Prostate gland (tissue), 2 donors: ENCODE measurements at regions not wholly inside any gene's neighbourhood (a gene's known extent, or its start where the extent isn't known, plus 50 kb on each side); places are given as distances from the start of the nearest gene placed in this dataset.

Experiments
- POLR2A ChIP-seq: fragments of 450-650 bp; IDR thresholded peaks from one replicate; pipeline ENCODE4 v1.6.1; 2016; ENCODE audit warnings: antibody characterized with exemption, mild to moderate bottlenecking
- POLR2AphosphoS5 ChIP-seq: sonication (generic); formaldehyde crosslinking; IDR thresholded peaks from one replicate; pipeline ENCODE4 v1.6.1; 2017; ENCODE audit warnings: antibody characterized with exemption
- TF ChIP-seq, protein P1 (sequence below), 4 experiments: fragments of 200-600 bp in 2 of 4; fragments of 450-650 bp in 2 of 4; sonication (generic) in 2 of 4; IDR thresholded peaks; 1 replicate in 3 of 4; 2 replicates in 1 of 4; pipeline ENCODE4 v1.5.1; 2016 to 2019; ENCODE audit warnings: antibody characterized with exemption in 4 of 4, mild to moderate bottlenecking in 2 of 4, moderate library complexity in 2 of 4

DNA sequence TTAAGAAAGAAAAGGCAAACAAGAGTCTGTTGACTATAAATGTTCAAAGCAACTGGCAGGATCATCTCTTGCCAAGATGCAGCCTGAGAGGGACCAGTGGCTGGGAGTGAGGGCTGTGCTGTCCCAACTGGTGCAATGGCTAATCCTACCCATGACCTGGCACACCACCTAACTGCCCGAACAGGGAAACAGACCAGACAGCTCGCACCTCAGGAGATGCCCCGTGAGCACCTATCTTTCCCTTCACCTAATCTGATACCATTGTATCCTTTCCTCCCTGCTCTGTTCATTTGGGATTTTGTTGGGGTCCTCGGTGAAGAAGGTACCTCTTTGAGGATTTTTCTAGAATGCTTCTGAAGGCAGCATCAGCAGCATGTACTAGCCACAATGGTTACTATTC lies 206.5 kb upstream of the MAMLD1 start:
- TF ChIP-seq, protein P1, sequence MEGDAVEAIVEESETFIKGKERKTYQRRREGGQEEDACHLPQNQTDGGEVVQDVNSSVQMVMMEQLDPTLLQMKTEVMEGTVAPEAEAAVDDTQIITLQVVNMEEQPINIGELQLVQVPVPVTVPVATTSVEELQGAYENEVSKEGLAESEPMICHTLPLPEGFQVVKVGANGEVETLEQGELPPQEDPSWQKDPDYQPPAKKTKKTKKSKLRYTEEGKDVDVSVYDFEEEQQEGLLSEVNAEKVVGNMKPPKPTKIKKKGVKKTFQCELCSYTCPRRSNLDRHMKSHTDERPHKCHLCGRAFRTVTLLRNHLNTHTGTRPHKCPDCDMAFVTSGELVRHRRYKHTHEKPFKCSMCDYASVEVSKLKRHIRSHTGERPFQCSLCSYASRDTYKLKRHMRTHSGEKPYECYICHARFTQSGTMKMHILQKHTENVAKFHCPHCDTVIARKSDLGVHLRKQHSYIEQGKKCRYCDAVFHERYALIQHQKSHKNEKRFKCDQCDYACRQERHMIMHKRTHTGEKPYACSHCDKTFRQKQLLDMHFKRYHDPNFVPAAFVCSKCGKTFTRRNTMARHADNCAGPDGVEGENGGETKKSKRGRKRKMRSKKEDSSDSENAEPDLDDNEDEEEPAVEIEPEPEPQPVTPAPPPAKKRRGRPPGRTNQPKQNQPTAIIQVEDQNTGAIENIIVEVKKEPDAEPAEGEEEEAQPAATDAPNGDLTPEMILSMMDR (IDR thresholded peaks at IDR 0.05): no peak
- no peak for TF ChIP-seq POLR2AphosphoS5
- TF ChIP-seq POLR2A: no peak
